K562 (cell line): ENCODE measurements at regions not wholly inside any gene's neighbourhood (a gene's known extent, or its start where the extent isn't known, plus 50 kb on each side); places are given as distances from the start of the nearest gene placed in this dataset.

Experiments
- CBX8 ChIP-seq: fragments of 200-600 bp; sonication (generic); IDR thresholded peaks from 2 replicates; pipeline ENCODE4 v1.6.1; 2012; ENCODE audit warnings: borderline replicate concordance, mixed run types, low read depth, mild to moderate bottlenecking, moderate library complexity, mixed read lengths, low read length, control low read depth, inconsistent platforms; ENCODE audit not compliant: poor library complexity, severe bottlenecking; ENCODE audit errors: extremely low read depth
- HMGXB4 ChIP-seq: sonication (generic); formaldehyde crosslinking; IDR thresholded peaks from 2 replicates; pipeline ENCODE4 v1.8.1; 2023; ENCODE audit warnings: mild to moderate bottlenecking, missing genetic modification reagents
- MNT ChIP-seq, 2 experiments: fragments of 450-650 bp; conservative IDR thresholded peaks; 2 replicates each; pipeline ENCODE4 v1.6.1; 2017; ENCODE audit warnings: mild to moderate bottlenecking in 2 of 2, moderate library complexity in 2 of 2
- NELFE ChIP-seq: IDR thresholded peaks from 2 replicates; pipeline ENCODE4 v1.6.1; 2011; ENCODE audit warnings: mild to moderate bottlenecking; ENCODE audit not compliant: insufficient read depth, insufficient read length
- POLR2AphosphoS2 ChIP-seq: IDR thresholded peaks from 2 replicates; pipeline ENCODE4 v1.6.1; 2012; ENCODE audit warnings: low read length, improper control_type of control experiment
- USF1 ChIP-seq: sonication (generic); formaldehyde crosslinking; IDR thresholded peaks from 2 replicates; pipeline ENCODE4 v1.9.0; 2022; ENCODE audit warnings: mild to moderate bottlenecking, missing genetic modification reagents
- ZEB2 ChIP-seq: fragments of 450-650 bp; IDR thresholded peaks from 2 replicates; pipeline ENCODE4 v1.6.1; 2016
- ZNF224 ChIP-seq: sonication (generic); formaldehyde crosslinking; IDR thresholded peaks from 2 replicates; pipeline ENCODE4 v1.8.0; 2022; ENCODE audit warnings: mild to moderate bottlenecking, missing genetic modification reagents
- TF ChIP-seq, protein P1 (sequence below), 3 experiments: IDR thresholded peaks in 2 of 3; conservative IDR thresholded peaks in 1 of 3; 2 replicates each; pipeline ENCODE4 v1.5.1; 2011 to 2012; ENCODE audit warnings: low read length in 3 of 3, mild to moderate bottlenecking in 3 of 3, control low read depth in 2 of 3, improper control_type of control experiment in 1 of 3, inconsistent platforms in 1 of 3, low read depth in 1 of 3, mixed read lengths in 1 of 3, moderate library complexity in 1 of 3; ENCODE audit not compliant: insufficient read depth in 2 of 3
- TF ChIP-seq, protein P2 (sequence below), 2 experiments: fragments of 450-650 bp in 1 of 2; sonication (generic) in 1 of 2; formaldehyde crosslinking in 1 of 2; IDR thresholded peaks; 2 replicates each; pipeline versions ENCODE4 v1.7.1 to v1.9.0; 2016 to 2022; ENCODE audit warnings: inconsistent platforms in 1 of 2, mild to moderate bottlenecking in 1 of 2, missing genetic modification reagents in 1 of 2
- TF ChIP-seq, protein P3 (sequence below): sonication (generic); formaldehyde crosslinking; IDR thresholded peaks from 2 replicates; pipeline ENCODE4 v1.8.0; 2023; ENCODE audit warnings: missing genetic modification reagents, mild to moderate bottlenecking, borderline replicate concordance

- TF ChIP-seq, protein P1, sequence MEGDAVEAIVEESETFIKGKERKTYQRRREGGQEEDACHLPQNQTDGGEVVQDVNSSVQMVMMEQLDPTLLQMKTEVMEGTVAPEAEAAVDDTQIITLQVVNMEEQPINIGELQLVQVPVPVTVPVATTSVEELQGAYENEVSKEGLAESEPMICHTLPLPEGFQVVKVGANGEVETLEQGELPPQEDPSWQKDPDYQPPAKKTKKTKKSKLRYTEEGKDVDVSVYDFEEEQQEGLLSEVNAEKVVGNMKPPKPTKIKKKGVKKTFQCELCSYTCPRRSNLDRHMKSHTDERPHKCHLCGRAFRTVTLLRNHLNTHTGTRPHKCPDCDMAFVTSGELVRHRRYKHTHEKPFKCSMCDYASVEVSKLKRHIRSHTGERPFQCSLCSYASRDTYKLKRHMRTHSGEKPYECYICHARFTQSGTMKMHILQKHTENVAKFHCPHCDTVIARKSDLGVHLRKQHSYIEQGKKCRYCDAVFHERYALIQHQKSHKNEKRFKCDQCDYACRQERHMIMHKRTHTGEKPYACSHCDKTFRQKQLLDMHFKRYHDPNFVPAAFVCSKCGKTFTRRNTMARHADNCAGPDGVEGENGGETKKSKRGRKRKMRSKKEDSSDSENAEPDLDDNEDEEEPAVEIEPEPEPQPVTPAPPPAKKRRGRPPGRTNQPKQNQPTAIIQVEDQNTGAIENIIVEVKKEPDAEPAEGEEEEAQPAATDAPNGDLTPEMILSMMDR (IDR thresholded peaks at IDR 0.05 in 2 of 3, conservative IDR thresholded peaks at IDR 0.05 in 1 of 3; ENCODE audit: insufficient read depth in 2 of 3, low read depth in 1 of 3, low read length in 3 of 3), result no peak
- no peak for TF ChIP-seq HMGXB4 (CRISPR knock-in tag)
- no peak for TF ChIP-seq POLR2AphosphoS2
- no peak for TF ChIP-seq ZEB2
- no peak for TF ChIP-seq MNT (conservative IDR thresholded peaks at IDR 0.05)
- TF ChIP-seq CBX8, result no peak
- TF ChIP-seq NELFE, result no peak
- TF ChIP-seq ZNF224, result no peak
- TF ChIP-seq, protein P2, sequence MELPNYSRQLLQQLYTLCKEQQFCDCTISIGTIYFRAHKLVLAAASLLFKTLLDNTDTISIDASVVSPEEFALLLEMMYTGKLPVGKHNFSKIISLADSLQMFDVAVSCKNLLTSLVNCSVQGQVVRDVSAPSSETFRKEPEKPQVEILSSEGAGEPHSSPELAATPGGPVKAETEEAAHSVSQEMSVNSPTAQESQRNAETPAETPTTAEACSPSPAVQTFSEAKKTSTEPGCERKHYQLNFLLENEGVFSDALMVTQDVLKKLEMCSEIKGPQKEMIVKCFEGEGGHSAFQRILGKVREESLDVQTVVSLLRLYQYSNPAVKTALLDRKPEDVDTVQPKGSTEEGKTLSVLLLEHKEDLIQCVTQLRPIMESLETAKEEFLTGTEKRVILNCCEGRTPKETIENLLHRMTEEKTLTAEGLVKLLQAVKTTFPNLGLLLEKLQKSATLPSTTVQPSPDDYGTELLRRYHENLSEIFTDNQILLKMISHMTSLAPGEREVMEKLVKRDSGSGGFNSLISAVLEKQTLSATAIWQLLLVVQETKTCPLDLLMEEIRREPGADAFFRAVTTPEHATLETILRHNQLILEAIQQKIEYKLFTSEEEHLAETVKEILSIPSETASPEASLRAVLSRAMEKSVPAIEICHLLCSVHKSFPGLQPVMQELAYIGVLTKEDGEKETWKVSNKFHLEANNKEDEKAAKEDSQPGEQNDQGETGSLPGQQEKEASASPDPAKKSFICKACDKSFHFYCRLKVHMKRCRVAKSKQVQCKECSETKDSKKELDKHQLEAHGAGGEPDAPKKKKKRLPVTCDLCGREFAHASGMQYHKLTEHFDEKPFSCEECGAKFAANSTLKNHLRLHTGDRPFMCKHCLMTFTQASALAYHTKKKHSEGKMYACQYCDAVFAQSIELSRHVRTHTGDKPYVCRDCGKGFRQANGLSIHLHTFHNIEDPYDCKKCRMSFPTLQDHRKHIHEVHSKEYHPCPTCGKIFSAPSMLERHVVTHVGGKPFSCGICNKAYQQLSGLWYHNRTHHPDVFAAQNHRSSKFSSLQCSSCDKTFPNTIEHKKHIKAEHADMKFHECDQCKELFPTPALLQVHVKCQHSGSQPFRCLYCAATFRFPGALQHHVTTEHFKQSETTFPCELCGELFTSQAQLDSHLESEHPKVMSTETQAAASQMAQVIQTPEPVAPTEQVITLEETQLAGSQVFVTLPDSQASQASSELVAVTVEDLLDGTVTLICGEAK (IDR thresholded peaks at IDR 0.05), result no peak
- TF ChIP-seq, protein P2 (CRISPR knock-in tag; IDR thresholded peaks at IDR 0.05), result no peak
- no peak for TF ChIP-seq USF1 (CRISPR knock-in tag)
- TF ChIP-seq, protein P3, sequence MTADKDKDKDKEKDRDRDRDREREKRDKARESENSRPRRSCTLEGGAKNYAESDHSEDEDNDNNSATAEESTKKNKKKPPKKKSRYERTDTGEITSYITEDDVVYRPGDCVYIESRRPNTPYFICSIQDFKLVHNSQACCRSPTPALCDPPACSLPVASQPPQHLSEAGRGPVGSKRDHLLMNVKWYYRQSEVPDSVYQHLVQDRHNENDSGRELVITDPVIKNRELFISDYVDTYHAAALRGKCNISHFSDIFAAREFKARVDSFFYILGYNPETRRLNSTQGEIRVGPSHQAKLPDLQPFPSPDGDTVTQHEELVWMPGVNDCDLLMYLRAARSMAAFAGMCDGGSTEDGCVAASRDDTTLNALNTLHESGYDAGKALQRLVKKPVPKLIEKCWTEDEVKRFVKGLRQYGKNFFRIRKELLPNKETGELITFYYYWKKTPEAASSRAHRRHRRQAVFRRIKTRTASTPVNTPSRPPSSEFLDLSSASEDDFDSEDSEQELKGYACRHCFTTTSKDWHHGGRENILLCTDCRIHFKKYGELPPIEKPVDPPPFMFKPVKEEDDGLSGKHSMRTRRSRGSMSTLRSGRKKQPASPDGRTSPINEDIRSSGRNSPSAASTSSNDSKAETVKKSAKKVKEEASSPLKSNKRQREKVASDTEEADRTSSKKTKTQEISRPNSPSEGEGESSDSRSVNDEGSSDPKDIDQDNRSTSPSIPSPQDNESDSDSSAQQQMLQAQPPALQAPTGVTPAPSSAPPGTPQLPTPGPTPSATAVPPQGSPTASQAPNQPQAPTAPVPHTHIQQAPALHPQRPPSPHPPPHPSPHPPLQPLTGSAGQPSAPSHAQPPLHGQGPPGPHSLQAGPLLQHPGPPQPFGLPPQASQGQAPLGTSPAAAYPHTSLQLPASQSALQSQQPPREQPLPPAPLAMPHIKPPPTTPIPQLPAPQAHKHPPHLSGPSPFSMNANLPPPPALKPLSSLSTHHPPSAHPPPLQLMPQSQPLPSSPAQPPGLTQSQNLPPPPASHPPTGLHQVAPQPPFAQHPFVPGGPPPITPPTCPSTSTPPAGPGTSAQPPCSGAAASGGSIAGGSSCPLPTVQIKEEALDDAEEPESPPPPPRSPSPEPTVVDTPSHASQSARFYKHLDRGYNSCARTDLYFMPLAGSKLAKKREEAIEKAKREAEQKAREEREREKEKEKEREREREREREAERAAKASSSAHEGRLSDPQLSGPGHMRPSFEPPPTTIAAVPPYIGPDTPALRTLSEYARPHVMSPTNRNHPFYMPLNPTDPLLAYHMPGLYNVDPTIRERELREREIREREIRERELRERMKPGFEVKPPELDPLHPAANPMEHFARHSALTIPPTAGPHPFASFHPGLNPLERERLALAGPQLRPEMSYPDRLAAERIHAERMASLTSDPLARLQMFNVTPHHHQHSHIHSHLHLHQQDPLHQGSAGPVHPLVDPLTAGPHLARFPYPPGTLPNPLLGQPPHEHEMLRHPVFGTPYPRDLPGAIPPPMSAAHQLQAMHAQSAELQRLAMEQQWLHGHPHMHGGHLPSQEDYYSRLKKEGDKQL (CRISPR knock-in tag), result no peak
Observed at GRCh38 chr5:74072646-74073045, 446.6 kb downstream of the ARHGEF28 start.
